ENCODE measurements at regions not wholly inside any gene's neighbourhood (a gene's known extent, or its start where the extent isn't known, plus 50 kb on each side); places are given as distances from the start of the nearest gene placed in this dataset.

DNA sequence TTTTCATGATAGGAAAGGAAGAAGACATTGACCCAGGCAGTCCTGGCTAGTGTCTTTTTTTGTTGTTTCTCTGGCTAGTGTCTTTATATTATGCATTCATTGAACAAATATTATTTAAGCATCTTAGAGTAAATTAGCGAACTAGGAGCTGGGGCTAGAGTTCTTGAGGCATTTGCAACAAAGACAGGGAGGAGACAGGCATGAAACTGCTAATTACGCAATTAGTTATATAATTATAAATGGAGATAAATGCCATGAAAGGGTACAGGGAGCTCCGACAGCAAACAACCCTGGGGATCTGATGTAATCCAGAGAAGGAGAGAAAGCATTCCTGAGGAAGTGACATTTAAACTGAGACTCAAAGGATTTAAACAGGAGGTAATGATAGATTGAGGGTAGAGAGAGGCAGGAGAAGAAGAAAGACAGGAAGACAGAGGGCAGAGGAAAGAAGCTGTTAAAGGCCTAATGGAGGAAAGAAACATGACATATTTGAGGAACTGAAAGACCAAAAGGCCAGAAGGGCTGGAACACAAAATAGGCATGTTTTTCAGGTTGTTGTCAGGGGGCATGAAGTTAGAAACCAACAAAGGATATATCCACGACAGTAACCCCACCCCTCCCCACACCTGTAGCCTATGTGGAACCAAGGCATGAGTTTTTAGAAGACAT, 99.5 kb upstream of the GJB5 start:
- Mint-ChIP-seq H3K27me3 (ENCODE audit: insufficient read depth, unreplicated experiment) (peaks cover 76% of the 10 kb centered on the region), H3K4me3 (ENCODE audit: unreplicated experiment) (no peak overlapping the region), H3K4me1 (ENCODE audit: insufficient read depth, unreplicated experiment) (no peaks in the 10 kb centered on the region), H3K36me3 (ENCODE audit: insufficient read depth, unreplicated experiment) (no peaks in the 10 kb centered on the region), H3K9me3 (ENCODE audit: unreplicated experiment) (no peaks in the 10 kb centered on the region), H3K27ac (ENCODE audit: low read depth, unreplicated experiment) (no peak overlapping the region)
- TF ChIP-seq, protein P1, sequence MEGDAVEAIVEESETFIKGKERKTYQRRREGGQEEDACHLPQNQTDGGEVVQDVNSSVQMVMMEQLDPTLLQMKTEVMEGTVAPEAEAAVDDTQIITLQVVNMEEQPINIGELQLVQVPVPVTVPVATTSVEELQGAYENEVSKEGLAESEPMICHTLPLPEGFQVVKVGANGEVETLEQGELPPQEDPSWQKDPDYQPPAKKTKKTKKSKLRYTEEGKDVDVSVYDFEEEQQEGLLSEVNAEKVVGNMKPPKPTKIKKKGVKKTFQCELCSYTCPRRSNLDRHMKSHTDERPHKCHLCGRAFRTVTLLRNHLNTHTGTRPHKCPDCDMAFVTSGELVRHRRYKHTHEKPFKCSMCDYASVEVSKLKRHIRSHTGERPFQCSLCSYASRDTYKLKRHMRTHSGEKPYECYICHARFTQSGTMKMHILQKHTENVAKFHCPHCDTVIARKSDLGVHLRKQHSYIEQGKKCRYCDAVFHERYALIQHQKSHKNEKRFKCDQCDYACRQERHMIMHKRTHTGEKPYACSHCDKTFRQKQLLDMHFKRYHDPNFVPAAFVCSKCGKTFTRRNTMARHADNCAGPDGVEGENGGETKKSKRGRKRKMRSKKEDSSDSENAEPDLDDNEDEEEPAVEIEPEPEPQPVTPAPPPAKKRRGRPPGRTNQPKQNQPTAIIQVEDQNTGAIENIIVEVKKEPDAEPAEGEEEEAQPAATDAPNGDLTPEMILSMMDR (IDR thresholded peaks at IDR 0.05; ENCODE audit: unreplicated experiment): no peak
- ChIA-PET POLR2A (no interaction called here), CTCF (interaction anchor here (0.6 kb wide), 1 partner anchor 32 kb away, joined by 5 read pairs; no protein-coding TSS in a partner anchor)
- DNase-seq (ENCODE audit: unreplicated experiment): no peak
- intact Hi-C loops (cut with micrococcal nuclease): no loop called here
- BruUV-seq (replicated peaks): no TSS peak

DNA sequence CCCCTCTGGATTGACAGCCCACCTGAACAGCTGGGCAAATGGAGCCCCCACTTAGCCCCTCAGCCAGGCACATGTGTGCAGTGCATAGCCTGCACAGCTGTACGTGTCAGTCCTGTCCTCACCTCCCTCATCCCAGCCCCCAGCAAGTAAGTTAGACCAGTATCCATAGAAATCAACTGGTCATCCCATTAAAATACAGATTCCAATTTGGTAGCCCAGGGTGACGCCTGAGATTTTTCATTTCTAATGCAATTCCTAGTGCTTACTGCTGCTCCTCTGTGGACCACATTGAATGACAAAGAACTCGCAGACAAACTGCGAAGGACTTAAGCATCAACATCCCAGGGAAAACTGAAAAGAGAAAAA, 99.0 kb upstream of the GJB5 start:
- TF ChIP-seq, protein P1 (IDR thresholded peaks at IDR 0.05; ENCODE audit: unreplicated experiment): no peak
- Mint-ChIP-seq H3K4me1 (ENCODE audit: insufficient read depth, unreplicated experiment) (no peaks in the 10 kb centered on the region), H3K4me3 (ENCODE audit: unreplicated experiment) (no peak overlapping the region), H3K9me3 (ENCODE audit: unreplicated experiment) (no peaks in the 10 kb centered on the region), H3K27me3 (ENCODE audit: insufficient read depth, unreplicated experiment) (peaks cover 78% of the 10 kb centered on the region), H3K36me3 (ENCODE audit: insufficient read depth, unreplicated experiment) (no peaks in the 10 kb centered on the region), H3K27ac (ENCODE audit: low read depth, unreplicated experiment) (no peak overlapping the region)
- no TSS peak for BruUV-seq (replicated peaks)
- intact Hi-C loops (cut with micrococcal nuclease): no loop called here
- CTCF ChIA-PET: no interaction called here
- POLR2A ChIA-PET: no interaction called here
- DNase-seq (ENCODE audit: unreplicated experiment): no peak

DNA sequence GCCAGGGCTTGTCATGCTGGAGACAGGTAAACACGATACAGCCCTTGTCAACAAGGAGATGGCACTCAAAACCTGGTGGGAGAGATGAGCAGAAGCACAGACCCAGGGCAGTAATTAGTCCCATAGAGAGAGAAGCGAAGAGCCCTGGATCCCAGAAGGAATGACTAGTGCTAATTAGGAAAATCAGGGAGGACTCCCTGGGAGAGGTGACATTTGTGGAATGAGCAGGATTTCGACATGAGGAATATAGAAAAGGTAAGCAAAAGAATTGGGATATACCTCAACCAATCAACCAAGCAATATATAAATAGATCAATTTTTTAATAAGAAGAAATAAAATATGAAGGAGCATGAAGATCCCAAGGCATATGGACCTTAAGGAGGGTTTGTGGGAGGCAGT, 98.5 kb upstream of the GJB5 start:
- Mint-ChIP-seq H3K36me3 (ENCODE audit: insufficient read depth, unreplicated experiment) (no peaks in the 10 kb centered on the region), H3K4me3 (ENCODE audit: unreplicated experiment) (no peak overlapping the region), H3K4me1 (ENCODE audit: insufficient read depth, unreplicated experiment) (no peaks in the 10 kb centered on the region), H3K9me3 (ENCODE audit: unreplicated experiment) (no peaks in the 10 kb centered on the region), H3K27me3 (ENCODE audit: insufficient read depth, unreplicated experiment) (peaks cover 82% of the 10 kb centered on the region), H3K27ac (ENCODE audit: low read depth, unreplicated experiment) (no peak overlapping the region)
- intact Hi-C loops (cut with micrococcal nuclease): no loop called here
- ChIA-PET POLR2A (no interaction called here), CTCF (interaction anchor here (0.7 kb wide), 1 partner anchor 1469 kb away, joined by 3 read pairs; no protein-coding TSS in a partner anchor)
- no TSS peak for BruUV-seq (replicated peaks)
- TF ChIP-seq, protein P1 (IDR thresholded peaks at IDR 0.05; ENCODE audit: unreplicated experiment): no peak
- no peak for DNase-seq (ENCODE audit: unreplicated experiment)

DNA sequence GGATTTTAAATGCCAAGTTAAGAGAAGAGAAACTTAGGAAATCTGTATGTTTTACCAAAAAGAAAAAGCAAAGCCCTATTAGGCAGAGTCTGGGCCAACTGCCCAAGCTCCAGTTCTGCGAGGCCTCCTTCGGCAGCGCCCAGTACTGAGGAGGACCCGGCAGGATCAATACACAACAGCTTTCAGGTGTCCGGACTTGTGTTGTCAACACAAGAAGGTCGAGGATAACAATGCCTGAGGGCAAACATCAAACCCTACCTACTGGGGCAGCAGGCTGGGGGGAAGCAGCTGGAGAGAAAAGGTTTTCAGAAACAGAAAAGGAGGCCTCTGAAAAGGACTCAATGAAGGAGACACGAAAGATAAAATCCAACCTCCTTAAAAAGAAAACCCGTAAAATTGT, 98.1 kb upstream of the GJB5 start:
- Mint-ChIP-seq H3K27ac (ENCODE audit: low read depth, unreplicated experiment) (no peak overlapping the region), H3K27me3 (ENCODE audit: insufficient read depth, unreplicated experiment) (peaks cover 86% of the 10 kb centered on the region), H3K4me1 (ENCODE audit: insufficient read depth, unreplicated experiment) (no peaks in the 10 kb centered on the region), H3K4me3 (ENCODE audit: unreplicated experiment) (no peak overlapping the region), H3K9me3 (ENCODE audit: unreplicated experiment) (no peaks in the 10 kb centered on the region), H3K36me3 (ENCODE audit: insufficient read depth, unreplicated experiment) (no peaks in the 10 kb centered on the region)
- no TSS peak for BruUV-seq (replicated peaks)
- TF ChIP-seq, protein P1 (IDR thresholded peaks at IDR 0.05; ENCODE audit: unreplicated experiment): no peak
- CTCF ChIA-PET: interaction anchor here (0.7 kb wide), 1 partner anchor 1469 kb away, joined by 3 read pairs; no protein-coding TSS in a partner anchor
- POLR2A ChIA-PET: no interaction called here
- intact Hi-C loops (cut with micrococcal nuclease): no loop called here
- DNase-seq (ENCODE audit: unreplicated experiment): no peak

Data from MCF 10A (cell line).